GM20000 (cell line): ENCODE measurements at regions not wholly inside any gene's neighbourhood (a gene's known extent, or its start where the extent isn't known, plus 50 kb on each side); places are given as distances from the start of the nearest gene placed in this dataset.

Experiments used
- DNase-seq: peaks from one replicate; pipeline ENCODE4 v3.0.0; 2012; ENCODE audit warnings: low spot score
- CTCF ChIP-seq: IDR thresholded peaks from 2 replicates; pipeline ENCODE4 v1.5.1; 2012; ENCODE audit warnings: mild to moderate bottlenecking, control low read depth; ENCODE audit errors: extremely low read depth, missing control alignments

- no peak for TF ChIP-seq CTCF
- DNase-seq, result no peak
These were observed 1026.8 kb upstream of the EPHA7 start for GRCh38 chr6:94446120-94446519.

GRCh38 chr6:94443701-94444100 is 1024.3 kb upstream of the EPHA7 start:
- DNase-seq, result no peak
- TF ChIP-seq CTCF, result no peak

- no peak for TF ChIP-seq CTCF
- no peak for DNase-seq
These were observed 1005.3 kb upstream of the EPHA7 start for GRCh38 chr6:94424692-94425091.

- DNase-seq, result no peak
- TF ChIP-seq CTCF, result no peak
These were observed 998.0 kb upstream of the EPHA7 start for GRCh38 chr6:94417363-94417762.

GRCh38 chr6:94414041-94414440 is 994.7 kb upstream of the EPHA7 start:
- no peak for DNase-seq
- TF ChIP-seq CTCF, result no peak

GRCh38 chr6:94401311-94401710 is 982.0 kb upstream of the EPHA7 start:
- TF ChIP-seq CTCF, result no peak
- DNase-seq, result no peak

GRCh38 chr6:94394822-94395221 is 975.5 kb upstream of the EPHA7 start:
- no peak for TF ChIP-seq CTCF
- no peak for DNase-seq
